Fibroblast of lung (primary cell): ENCODE measurements at regions not wholly inside any gene's neighbourhood (a gene's known extent, or its start where the extent isn't known, plus 50 kb on each side); places are given as distances from the start of the nearest gene placed in this dataset.

Experiments
- DNase-seq, 2 donors: peaks; one replicate each; pipeline versions ENCODE4 v3.0.0 to v3.0.0-alpha.2; 2010; ENCODE audit warnings: low read depth in 2 of 2
- H2AFZ ChIP-seq: 2 replicates; pipeline ENCODE4 v1.5.1; 2012; ENCODE audit warnings: low read length, control low read depth, inconsistent platforms
- H3K27ac ChIP-seq: 2 replicates; pipeline ENCODE4 v1.5.1; 2011; ENCODE audit warnings: low read length, control low read depth; ENCODE audit not compliant: insufficient read depth
- H3K27me3 ChIP-seq: 2 replicates; pipeline ENCODE4 v1.5.1; 2011; ENCODE audit warnings: mild to moderate bottlenecking, low read length; ENCODE audit not compliant: control insufficient read depth, insufficient read depth
- H3K36me3 ChIP-seq: 2 replicates; pipeline ENCODE4 v1.5.1; 2011; ENCODE audit warnings: low read length; ENCODE audit not compliant: control insufficient read depth, insufficient read depth
- H3K4me1 ChIP-seq: 2 replicates; pipeline ENCODE4 v1.5.1; 2011; ENCODE audit warnings: low read length; ENCODE audit not compliant: control insufficient read depth, insufficient read depth; ENCODE audit errors: extremely low read depth
- H3K4me2 ChIP-seq: 2 replicates; pipeline ENCODE4 v1.5.1; 2011; ENCODE audit warnings: low read length, control low read depth; ENCODE audit not compliant: insufficient read depth; ENCODE audit errors: extremely low read depth
- H3K4me3 ChIP-seq, 4 experiments: fragments of 200-600 bp in 1 of 4; sonication (generic) in 1 of 4; replicated peaks in 1 of 4; 2 replicates each; pipeline ENCODE4 v1.5.1; 2011 to 2016; ENCODE audit warnings: low read length in 4 of 4, low read depth in 3 of 4, mild to moderate bottlenecking in 3 of 4, control low read depth in 2 of 4, inconsistent platforms in 1 of 4, mixed read lengths in 1 of 4; ENCODE audit not compliant: insufficient read depth in 1 of 4; ENCODE audit errors: control extremely low read depth in 1 of 4
- H3K79me2 ChIP-seq: 2 replicates; pipeline ENCODE4 v1.5.1; 2012; ENCODE audit warnings: mild to moderate bottlenecking, low read length, inconsistent platforms; ENCODE audit not compliant: control insufficient read depth, insufficient read depth
- H3K9ac ChIP-seq: 2 replicates; pipeline ENCODE4 v1.5.1; 2011; ENCODE audit warnings: mild to moderate bottlenecking, low read length, control low read depth; ENCODE audit not compliant: insufficient read depth
- H3K9me3 ChIP-seq: 2 replicates; pipeline ENCODE4 v1.5.1; 2012; ENCODE audit warnings: low read depth, low read length; ENCODE audit not compliant: control insufficient read depth, insufficient read depth
- H4K20me1 ChIP-seq: 2 replicates; pipeline ENCODE4 v1.5.1; 2011; ENCODE audit warnings: low read length; ENCODE audit not compliant: control insufficient read depth, insufficient read depth; ENCODE audit errors: extremely low read depth
- EZH2 ChIP-seq: IDR thresholded peaks from 2 replicates; pipeline ENCODE4 v1.5.1; 2012; ENCODE audit warnings: low read length, control low read depth, mild to moderate bottlenecking; ENCODE audit errors: missing control alignments
- TF ChIP-seq, protein P1 (sequence below), 2 donors: IDR thresholded peaks in 1 of 2; conservative IDR thresholded peaks in 1 of 2; 1 replicate in 1 of 2; 2 replicates in 1 of 2; pipeline ENCODE4 v1.5.1; 2011 to 2012; ENCODE audit warnings: low read length in 2 of 2, control low read depth in 1 of 2, inconsistent platforms in 1 of 2, low read depth in 1 of 2, mild to moderate bottlenecking in 1 of 2

DNA sequence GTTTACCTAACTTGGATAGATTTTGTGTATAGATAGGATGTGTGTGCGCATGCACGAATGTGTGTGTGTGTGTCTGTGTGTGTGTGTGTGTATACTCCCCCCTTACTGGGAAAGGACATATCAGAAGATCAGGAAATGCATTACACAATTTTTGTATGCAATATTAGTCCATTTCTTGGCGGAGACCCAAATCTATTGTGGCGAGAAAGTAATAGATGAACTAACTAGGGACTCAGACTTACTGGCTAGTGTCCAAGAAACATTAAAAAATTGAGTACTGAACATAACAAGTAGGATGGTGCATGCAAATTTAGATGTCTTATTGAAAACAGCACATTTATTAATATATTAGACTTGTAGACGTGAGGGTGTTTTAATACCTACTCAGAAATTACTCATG, 1036.5 kb upstream of the FANCL start:
- Histone ChIP-seq H3K9me3 (no peaks in the 10 kb centered on the region), H3K4me3 (no peak overlapping the region), H2AFZ (no peak overlapping the region), H3K27me3 (no peaks in the 10 kb centered on the region), H3K9ac (no peak overlapping the region), H3K79me2 (no peaks in the 10 kb centered on the region), H4K20me1 (no peaks in the 10 kb centered on the region), H3K27ac (no peak overlapping the region), H3K4me1 (no peaks in the 10 kb centered on the region), H3K36me3 (no peaks in the 10 kb centered on the region), H3K4me2 (no peak overlapping the region)
- no peak for TF ChIP-seq EZH2
- TF ChIP-seq, protein P1, sequence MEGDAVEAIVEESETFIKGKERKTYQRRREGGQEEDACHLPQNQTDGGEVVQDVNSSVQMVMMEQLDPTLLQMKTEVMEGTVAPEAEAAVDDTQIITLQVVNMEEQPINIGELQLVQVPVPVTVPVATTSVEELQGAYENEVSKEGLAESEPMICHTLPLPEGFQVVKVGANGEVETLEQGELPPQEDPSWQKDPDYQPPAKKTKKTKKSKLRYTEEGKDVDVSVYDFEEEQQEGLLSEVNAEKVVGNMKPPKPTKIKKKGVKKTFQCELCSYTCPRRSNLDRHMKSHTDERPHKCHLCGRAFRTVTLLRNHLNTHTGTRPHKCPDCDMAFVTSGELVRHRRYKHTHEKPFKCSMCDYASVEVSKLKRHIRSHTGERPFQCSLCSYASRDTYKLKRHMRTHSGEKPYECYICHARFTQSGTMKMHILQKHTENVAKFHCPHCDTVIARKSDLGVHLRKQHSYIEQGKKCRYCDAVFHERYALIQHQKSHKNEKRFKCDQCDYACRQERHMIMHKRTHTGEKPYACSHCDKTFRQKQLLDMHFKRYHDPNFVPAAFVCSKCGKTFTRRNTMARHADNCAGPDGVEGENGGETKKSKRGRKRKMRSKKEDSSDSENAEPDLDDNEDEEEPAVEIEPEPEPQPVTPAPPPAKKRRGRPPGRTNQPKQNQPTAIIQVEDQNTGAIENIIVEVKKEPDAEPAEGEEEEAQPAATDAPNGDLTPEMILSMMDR (conservative IDR thresholded peaks at IDR 0.05 in 1 of 2, IDR thresholded peaks at IDR 0.05 in 1 of 2; ENCODE audit: low read depth in 1 of 2, low read length in 2 of 2): no peak
- DNase-seq: peak in 1 of 2 donors; percentile 2

DNA sequence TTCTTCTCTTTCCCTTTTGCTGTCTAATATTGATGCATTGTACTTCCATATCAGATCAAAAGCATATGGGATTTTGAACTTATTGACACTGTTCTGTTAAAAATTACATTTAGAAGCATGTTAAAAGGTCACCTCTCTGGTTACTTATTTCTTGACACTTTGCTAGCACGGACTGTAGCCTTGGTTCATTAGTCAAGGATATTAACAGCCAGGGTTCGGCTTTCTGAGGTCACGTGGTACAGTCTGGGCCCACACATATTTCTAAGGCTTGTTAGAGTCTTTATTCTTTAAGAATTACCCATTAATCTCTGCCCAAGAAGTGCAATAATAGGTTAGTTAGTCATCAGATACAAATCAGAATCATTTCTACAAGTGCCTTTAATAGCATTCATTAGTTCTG, 1035.8 kb upstream of the FANCL start:
- Histone ChIP-seq H4K20me1 (no peaks in the 10 kb centered on the region), H3K27ac (no peak overlapping the region), H3K27me3 (no peaks in the 10 kb centered on the region), H3K4me2 (no peak overlapping the region), H3K9ac (no peak overlapping the region), H3K4me1 (no peaks in the 10 kb centered on the region), H2AFZ (no peak overlapping the region), H3K79me2 (no peaks in the 10 kb centered on the region), H3K36me3 (no peaks in the 10 kb centered on the region), H3K9me3 (no peaks in the 10 kb centered on the region), H3K4me3 (no peak overlapping the region)
- DNase-seq: no peak
- TF ChIP-seq, protein P1 (conservative IDR thresholded peaks at IDR 0.05 in 1 of 2, IDR thresholded peaks at IDR 0.05 in 1 of 2; ENCODE audit: low read depth in 1 of 2, low read length in 2 of 2): no peak
- no peak for TF ChIP-seq EZH2

DNA sequence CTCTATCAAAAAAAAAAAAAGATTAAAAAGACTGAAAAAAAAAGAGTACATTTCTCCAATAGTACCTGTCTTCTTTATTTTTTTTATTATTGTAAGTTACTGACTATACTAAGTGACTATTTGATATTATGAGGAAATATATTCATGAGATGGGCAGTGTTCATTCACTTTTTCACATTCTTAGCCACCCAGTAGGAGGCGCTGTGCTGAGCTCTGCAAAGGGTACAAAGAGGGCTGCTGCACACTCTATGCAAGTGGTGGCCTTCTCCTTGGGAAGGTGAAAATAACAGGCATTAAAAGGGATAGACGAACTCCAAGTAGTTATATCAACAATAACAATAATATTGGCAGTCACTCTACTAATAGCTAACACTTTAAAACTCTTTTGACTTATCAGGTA, 1034.9 kb upstream of the FANCL start:
- Histone ChIP-seq H3K36me3 (no peaks in the 10 kb centered on the region), H3K9ac (no peak overlapping the region), H3K9me3 (no peaks in the 10 kb centered on the region), H3K4me3 (no peak overlapping the region), H2AFZ (no peak overlapping the region), H3K4me1 (no peaks in the 10 kb centered on the region), H3K4me2 (no peak overlapping the region), H3K27ac (no peak overlapping the region), H3K27me3 (no peaks in the 10 kb centered on the region), H3K79me2 (no peaks in the 10 kb centered on the region), H4K20me1 (no peaks in the 10 kb centered on the region)
- TF ChIP-seq, protein P1 (conservative IDR thresholded peaks at IDR 0.05 in 1 of 2, IDR thresholded peaks at IDR 0.05 in 1 of 2; ENCODE audit: low read depth in 1 of 2, low read length in 2 of 2): no peak
- no peak for TF ChIP-seq EZH2
- no peak for DNase-seq
